ENCODE measurements at regions not wholly inside any gene's neighbourhood (a gene's known extent, or its start where the extent isn't known, plus 50 kb on each side); places are given as distances from the start of the nearest gene placed in this dataset.

DNA sequence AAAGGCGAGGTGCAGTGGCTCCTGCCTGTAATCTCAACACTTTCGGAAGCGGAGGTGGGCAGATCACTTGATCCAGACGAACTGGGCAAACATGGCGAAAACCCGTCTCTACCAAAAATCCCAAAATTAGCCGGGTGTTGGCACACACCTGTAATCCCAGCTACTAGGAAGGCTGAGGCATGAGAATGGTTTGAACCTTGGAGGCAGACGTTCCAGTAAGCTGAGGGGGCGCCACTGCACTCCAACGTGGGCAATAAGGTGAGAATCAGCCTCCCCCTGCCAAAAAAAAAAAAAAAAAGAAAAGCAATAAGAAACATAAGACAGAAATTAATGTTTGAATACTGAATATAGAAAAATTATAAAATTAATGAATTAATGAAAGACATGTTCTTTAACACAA lies 928.7 kb downstream of the LRFN5 start:
- Histone ChIP-seq H3K36me3 (ENCODE audit: control insufficient read depth, insufficient read depth, low read length) (no peaks in the 10 kb centered on the region), H3K4me3 (ENCODE audit: low read depth, low read length) (no peak overlapping the region), H3K4me1 (no peaks in the 10 kb centered on the region), H3K9me3 (no peaks in the 10 kb centered on the region), H3K27me3 (replicated peaks; ENCODE audit: control insufficient read depth, insufficient read depth, low read length) (no peaks in the 10 kb centered on the region)
- Mint-ChIP-seq H3K9me3 (ENCODE audit: unreplicated experiment) (no peaks in the 10 kb centered on the region), H3K27ac (ENCODE audit: unreplicated experiment) (no peak overlapping the region), H3K27me3 (ENCODE audit: insufficient read depth, unreplicated experiment) (no peaks in the 10 kb centered on the region), H3K4me3 (ENCODE audit: unreplicated experiment) (no peak overlapping the region), H3K36me3 (ENCODE audit: insufficient read depth, unreplicated experiment) (no peaks in the 10 kb centered on the region), H3K4me1 (ENCODE audit: low read depth, unreplicated experiment) (no peaks in the 10 kb centered on the region)
- ChIA-PET CTCF (no interaction called here), POLR2A (no interaction called here)
- no peak for DNase-seq
- TF ChIP-seq, protein P1, sequence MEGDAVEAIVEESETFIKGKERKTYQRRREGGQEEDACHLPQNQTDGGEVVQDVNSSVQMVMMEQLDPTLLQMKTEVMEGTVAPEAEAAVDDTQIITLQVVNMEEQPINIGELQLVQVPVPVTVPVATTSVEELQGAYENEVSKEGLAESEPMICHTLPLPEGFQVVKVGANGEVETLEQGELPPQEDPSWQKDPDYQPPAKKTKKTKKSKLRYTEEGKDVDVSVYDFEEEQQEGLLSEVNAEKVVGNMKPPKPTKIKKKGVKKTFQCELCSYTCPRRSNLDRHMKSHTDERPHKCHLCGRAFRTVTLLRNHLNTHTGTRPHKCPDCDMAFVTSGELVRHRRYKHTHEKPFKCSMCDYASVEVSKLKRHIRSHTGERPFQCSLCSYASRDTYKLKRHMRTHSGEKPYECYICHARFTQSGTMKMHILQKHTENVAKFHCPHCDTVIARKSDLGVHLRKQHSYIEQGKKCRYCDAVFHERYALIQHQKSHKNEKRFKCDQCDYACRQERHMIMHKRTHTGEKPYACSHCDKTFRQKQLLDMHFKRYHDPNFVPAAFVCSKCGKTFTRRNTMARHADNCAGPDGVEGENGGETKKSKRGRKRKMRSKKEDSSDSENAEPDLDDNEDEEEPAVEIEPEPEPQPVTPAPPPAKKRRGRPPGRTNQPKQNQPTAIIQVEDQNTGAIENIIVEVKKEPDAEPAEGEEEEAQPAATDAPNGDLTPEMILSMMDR (IDR thresholded peaks at IDR 0.05; ENCODE audit: insufficient read depth in 1 of 2, low read depth in 1 of 2, low read length in 1 of 2, severe bottlenecking in 1 of 2, unreplicated experiment in 1 of 2) = no peak
- BruUV-seq (replicated peaks) = no TSS peak
- intact Hi-C loops (cut with micrococcal nuclease; ENCODE audit: unreplicated experiment) = no loop called here

DNA sequence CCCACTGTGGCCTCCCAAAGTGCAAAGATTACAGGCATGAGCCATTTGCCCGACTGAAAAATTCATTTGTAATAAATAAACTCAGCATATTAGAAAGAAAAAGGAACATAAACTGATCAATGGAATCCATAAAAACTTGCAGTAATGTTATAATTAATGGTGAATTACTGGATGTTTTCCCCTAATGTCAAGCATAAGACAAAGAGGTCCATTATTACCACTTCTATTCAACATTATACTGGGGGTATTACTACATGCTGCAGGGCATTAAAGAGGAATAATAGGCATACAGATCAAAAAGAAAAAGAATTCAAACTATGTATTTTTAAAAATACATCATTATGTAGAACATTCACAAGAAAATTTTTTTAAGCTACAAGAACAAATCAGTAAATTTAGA lies 926.8 kb downstream of the LRFN5 start:
- ChIA-PET CTCF (no interaction called here), POLR2A (no interaction called here)
- no peaks in the 10 kb centered on the region for H3K4me1 Mint-ChIP-seq (ENCODE audit: low read depth, unreplicated experiment)
- DNase-seq = no peak
- TF ChIP-seq, protein P1 (IDR thresholded peaks at IDR 0.05; ENCODE audit: insufficient read depth in 1 of 2, low read depth in 1 of 2, low read length in 1 of 2, severe bottlenecking in 1 of 2, unreplicated experiment in 1 of 2) = no peak
- Histone ChIP-seq H3K27me3 (replicated peaks; ENCODE audit: control insufficient read depth, insufficient read depth, low read length) (no peaks in the 10 kb centered on the region), H3K36me3 (ENCODE audit: control insufficient read depth, insufficient read depth, low read length) (no peaks in the 10 kb centered on the region), H3K9me3 (no peaks in the 10 kb centered on the region), H3K4me3 (ENCODE audit: low read depth, low read length) (no peak overlapping the region), H3K4me1 (no peaks in the 10 kb centered on the region)
- H3K36me3 Mint-ChIP-seq (ENCODE audit: insufficient read depth, unreplicated experiment) = no peaks in the 10 kb centered on the region
- BruUV-seq (replicated peaks) = no TSS peak
- no peak overlapping the region for H3K4me3 Mint-ChIP-seq (ENCODE audit: unreplicated experiment)
- H3K27me3 Mint-ChIP-seq (ENCODE audit: insufficient read depth, unreplicated experiment) = no peaks in the 10 kb centered on the region
- intact Hi-C loops (cut with micrococcal nuclease; ENCODE audit: unreplicated experiment) = no loop called here
- no peaks in the 10 kb centered on the region for H3K9me3 Mint-ChIP-seq (ENCODE audit: unreplicated experiment)
- H3K27ac Mint-ChIP-seq (ENCODE audit: unreplicated experiment) = no peak overlapping the region

DNA sequence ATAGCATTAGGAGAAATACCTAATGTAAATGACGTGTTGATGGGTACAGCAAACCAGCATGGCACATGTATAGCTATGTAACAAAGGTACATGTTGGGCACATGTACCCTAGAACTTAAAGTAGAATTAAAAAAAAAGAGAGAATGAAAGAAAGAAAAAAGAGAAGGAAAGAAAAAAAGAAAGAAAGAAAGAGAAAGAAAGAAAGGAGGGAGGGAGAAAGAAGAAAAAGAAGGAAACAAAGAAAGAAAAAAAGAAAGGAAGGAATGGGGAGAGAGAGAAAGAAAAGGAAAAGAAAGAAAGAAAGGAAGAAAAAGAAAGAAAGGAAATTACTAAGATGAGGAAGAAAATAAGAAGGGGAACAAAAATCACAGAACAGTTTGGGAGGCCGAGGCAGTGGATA lies 925.5 kb downstream of the LRFN5 start:
- Mint-ChIP-seq H3K27ac (ENCODE audit: unreplicated experiment) (no peak overlapping the region), H3K27me3 (ENCODE audit: insufficient read depth, unreplicated experiment) (no peaks in the 10 kb centered on the region), H3K4me1 (ENCODE audit: low read depth, unreplicated experiment) (no peaks in the 10 kb centered on the region), H3K9me3 (ENCODE audit: unreplicated experiment) (no peaks in the 10 kb centered on the region), H3K36me3 (ENCODE audit: insufficient read depth, unreplicated experiment) (no peaks in the 10 kb centered on the region), H3K4me3 (ENCODE audit: unreplicated experiment) (no peak overlapping the region)
- no TSS peak for BruUV-seq (replicated peaks)
- POLR2A ChIA-PET = no interaction called here
- intact Hi-C loops (cut with micrococcal nuclease; ENCODE audit: unreplicated experiment) = no loop called here
- Histone ChIP-seq H3K27me3 (replicated peaks; ENCODE audit: control insufficient read depth, insufficient read depth, low read length) (no peaks in the 10 kb centered on the region), H3K9me3 (no peaks in the 10 kb centered on the region), H3K36me3 (ENCODE audit: control insufficient read depth, insufficient read depth, low read length) (no peaks in the 10 kb centered on the region), H3K4me3 (ENCODE audit: low read depth, low read length) (no peak overlapping the region), H3K4me1 (no peaks in the 10 kb centered on the region)
- TF ChIP-seq, protein P1 (IDR thresholded peaks at IDR 0.05; ENCODE audit: insufficient read depth in 1 of 2, low read depth in 1 of 2, low read length in 1 of 2, severe bottlenecking in 1 of 2, unreplicated experiment in 1 of 2) = no peak
- no peak for DNase-seq
- CTCF ChIA-PET = no interaction called here

Data from Caco-2 (cell line).